Neural cell (in vitro differentiated cells): ENCODE measurements at regions not wholly inside any gene's neighbourhood (a gene's known extent, or its start where the extent isn't known, plus 50 kb on each side); places are given as distances from the start of the nearest gene placed in this dataset.

ENCODE experiments used
- H2AFZ ChIP-seq: fragments of 200-600, 300-800 bp; sonication (generic), shearing (Covaris generic); 2 replicates; pipeline ENCODE4 v1.6.0; 2014; ENCODE audit warnings: low read depth, mild to moderate bottlenecking, antibody characterized with exemption, low read length, moderate library complexity
- H3F3A ChIP-seq: fragments of 200-600 bp; shearing (Covaris generic); 2 replicates; pipeline ENCODE4 v1.6.1; 2016; ENCODE audit warnings: mild to moderate bottlenecking, moderate library complexity, mixed read lengths, antibody characterized with exemption, low read length; ENCODE audit not compliant: insufficient read depth, poor library complexity, severe bottlenecking
- H3K27ac ChIP-seq: fragments of 200-600, 300-800 bp; sonication (generic), shearing (Covaris generic); 2 replicates; pipeline ENCODE4 v1.5.1; 2014; ENCODE audit warnings: mild to moderate bottlenecking, low read length, moderate library complexity
- H3K27me3 ChIP-seq: fragments of 300-800, 200-600 bp; sonication (generic), shearing (Covaris generic); 2 replicates; pipeline ENCODE4 v1.6.0; 2014; ENCODE audit warnings: mild to moderate bottlenecking, low read depth, low read length, moderate library complexity; ENCODE audit not compliant: insufficient read depth
- H3K36me3 ChIP-seq: fragments of 300-800, 200-600 bp; sonication (generic), shearing (Covaris generic); 2 replicates; pipeline ENCODE4 v1.5.1; 2014; ENCODE audit warnings: mild to moderate bottlenecking, antibody characterized with exemption, low read length, moderate library complexity; ENCODE audit not compliant: insufficient read depth
- H3K4me2 ChIP-seq: fragments of 300-800, 200-600 bp; sonication (generic), shearing (Covaris generic); 2 replicates; pipeline ENCODE4 v1.6.0; 2014; ENCODE audit warnings: mild to moderate bottlenecking, low read length
- H3K4me3 ChIP-seq: fragments of 300-800, 200-600 bp; sonication (generic), shearing (Covaris generic); 2 replicates; pipeline ENCODE4 v1.5.1; 2014; ENCODE audit warnings: mild to moderate bottlenecking, low read length, moderate library complexity
- H3K79me2 ChIP-seq: fragments of 200-600 bp; shearing (Covaris generic); replicated peaks from 2 replicates; pipeline ENCODE4 v1.6.0; 2014; ENCODE audit warnings: mild to moderate bottlenecking, low read length, moderate library complexity; ENCODE audit not compliant: insufficient read depth
- H3K9ac ChIP-seq: fragments of 300-800, 200-600 bp; sonication (generic), shearing (Covaris generic); 2 replicates; pipeline ENCODE4 v1.6.1; 2016; ENCODE audit warnings: mild to moderate bottlenecking, low read length, mixed read lengths
- H3K9me2 ChIP-seq: fragments of 200-600 bp; shearing (Covaris generic); 2 replicates; pipeline ENCODE4 v1.6.1; 2016; ENCODE audit warnings: mild to moderate bottlenecking, low read length, mixed read lengths; ENCODE audit not compliant: insufficient read depth
- H3K9me3 ChIP-seq: fragments of 200-600, 300-800 bp; sonication (generic), shearing (Covaris generic); 2 replicates; pipeline ENCODE4 v1.6.1; 2016; ENCODE audit warnings: mild to moderate bottlenecking, mixed run types, low read length, moderate library complexity, mixed read lengths
- H4K20me1 ChIP-seq: fragments of 200-600 bp; shearing (Covaris generic); 2 replicates; pipeline ENCODE4 v1.6.1; 2016; ENCODE audit warnings: mild to moderate bottlenecking, mixed run types; ENCODE audit not compliant: insufficient read depth
- CTCF ChIP-seq: fragments of 450-650 bp; IDR thresholded peaks from 2 replicates; pipeline ENCODE4 v1.5.1; 2014; ENCODE audit warnings: antibody characterized with exemption, mild to moderate bottlenecking, moderate library complexity; ENCODE audit not compliant: poor library complexity, severe bottlenecking
- EP300 ChIP-seq: fragments of 450-650 bp; conservative IDR thresholded peaks from 2 replicates; pipeline ENCODE4 v1.6.1; 2014; ENCODE audit warnings: antibody characterized with exemption, mild to moderate bottlenecking, moderate library complexity; ENCODE audit not compliant: poor library complexity, severe bottlenecking
- EZH2 ChIP-seq: fragments of 200-600, 300-800 bp; shearing (Covaris generic), sonication (generic); IDR thresholded peaks from 2 replicates; pipeline ENCODE4 v1.6.1; 2014; ENCODE audit warnings: antibody characterized with exemption, low read length, borderline replicate concordance, mild to moderate bottlenecking; ENCODE audit not compliant: insufficient read depth, poor library complexity, severe bottlenecking
- MXI1 ChIP-seq: fragments of 450-650 bp; conservative IDR thresholded peaks from 2 replicates; pipeline ENCODE4 v1.6.1; 2014; ENCODE audit warnings: antibody characterized with exemption, mild to moderate bottlenecking; ENCODE audit not compliant: poor library complexity, severe bottlenecking
- POLR2AphosphoS5 ChIP-seq: IDR thresholded peaks from 2 replicates; pipeline ENCODE4 v1.6.1; 2012
- RAD21 ChIP-seq: fragments of 450-650 bp; conservative IDR thresholded peaks from 2 replicates; pipeline ENCODE4 v1.6.1; 2014; ENCODE audit warnings: antibody characterized with exemption, mild to moderate bottlenecking, moderate library complexity
- REST ChIP-seq: IDR thresholded peaks from 2 replicates; pipeline ENCODE4 v1.6.1; 2012; ENCODE audit warnings: borderline replicate concordance
- SMC3 ChIP-seq: fragments of 450-650 bp; conservative IDR thresholded peaks from 2 replicates; pipeline ENCODE4 v1.6.1; 2014; ENCODE audit warnings: antibody characterized with exemption, mild to moderate bottlenecking, moderate library complexity; ENCODE audit not compliant: poor library complexity
- TAF1 ChIP-seq: IDR thresholded peaks from 2 replicates; pipeline ENCODE4 v1.6.1; 2012; ENCODE audit warnings: low read depth

DNA sequence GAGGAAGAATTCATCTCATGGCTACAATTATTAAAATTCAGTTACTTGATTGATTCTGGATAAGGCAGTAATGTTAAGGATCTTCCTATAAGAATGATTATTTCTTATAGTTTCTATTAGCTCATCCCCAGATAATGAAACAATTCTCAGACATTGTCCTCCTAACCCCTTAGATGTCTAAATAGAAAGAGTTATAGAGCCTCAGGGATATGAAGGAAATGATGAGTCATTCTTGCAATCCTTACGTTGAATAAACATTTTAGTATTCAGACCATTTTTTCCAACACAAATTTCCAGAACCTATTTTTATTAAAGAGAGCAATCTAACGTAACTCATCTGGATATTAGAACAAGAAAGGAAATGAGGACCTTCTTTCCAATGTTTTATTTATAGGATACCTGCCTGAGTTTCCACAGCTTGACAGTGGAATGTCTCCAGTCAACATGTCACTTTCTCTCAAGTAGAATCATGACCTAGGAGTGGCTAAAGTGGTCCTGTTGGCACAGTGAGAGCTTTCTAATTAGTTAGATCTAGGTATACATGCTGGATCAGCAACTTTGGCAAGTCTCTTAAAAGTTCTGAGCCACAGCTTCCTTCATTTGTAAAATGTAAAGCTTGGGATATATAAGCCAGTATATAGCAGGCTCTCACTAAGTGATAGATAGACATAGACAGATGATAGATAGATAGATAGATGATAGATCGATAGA is 88.0 kb upstream of the RAB27B start:
- Histone ChIP-seq H3K4me2 (no peak overlapping the region), H3K27me3 (no peaks in the 10 kb centered on the region), H3K27ac (no peak overlapping the region), H3K9me2 (no peaks in the 10 kb centered on the region), H3F3A (no peaks in the 10 kb centered on the region), H3K9me3 (no peaks in the 10 kb centered on the region), H3K9ac (no peak overlapping the region), H3K4me3 (no peak overlapping the region), H2AFZ (no peak overlapping the region), H3K79me2 (no peaks in the 10 kb centered on the region), H4K20me1 (no peaks in the 10 kb centered on the region), H3K36me3 (peaks cover 4% of the 10 kb centered on the region)
- TF ChIP-seq REST: no peak
- TF ChIP-seq EZH2: no peak
- no peak for TF ChIP-seq SMC3
- no peak for TF ChIP-seq CTCF
- TF ChIP-seq MXI1: no peak
- no peak for TF ChIP-seq TAF1
- no peak for TF ChIP-seq POLR2AphosphoS5
- no peak for TF ChIP-seq RAD21
- no peak for TF ChIP-seq EP300

- H3K9ac ChIP-seq: no peak overlapping the region
- no peak overlapping the region for H3K27ac ChIP-seq
- no peaks in the 10 kb centered on the region for H3K79me2 ChIP-seq
- H3K27me3 ChIP-seq: no peaks in the 10 kb centered on the region
- no peaks in the 10 kb centered on the region for H3K9me2 ChIP-seq
- no peak overlapping the region for H3K4me3 ChIP-seq
- TF ChIP-seq RAD21: no peak
- TF ChIP-seq SMC3: no peak
- TF ChIP-seq CTCF: no peak
- TF ChIP-seq EZH2: no peak
- TF ChIP-seq MXI1: no peak
- no peak for TF ChIP-seq POLR2AphosphoS5
- no peak for TF ChIP-seq EP300
- TF ChIP-seq TAF1: no peak
- no peak for TF ChIP-seq REST
- no peaks in the 10 kb centered on the region for H3F3A ChIP-seq
- no peaks in the 10 kb centered on the region for H4K20me1 ChIP-seq
- H3K9me3 ChIP-seq: no peaks in the 10 kb centered on the region
- no peak overlapping the region for H3K4me2 ChIP-seq
- no peak overlapping the region for H2AFZ ChIP-seq
- H3K36me3 ChIP-seq: peaks cover 4% of the 10 kb centered on the region
These were observed 86.2 kb upstream of the RAB27B start for GRCh38 chr18:54742120-54742519.
